ENCODE measurements at regions not wholly inside any gene's neighbourhood (a gene's known extent, or its start where the extent isn't known, plus 50 kb on each side); places are given as distances from the start of the nearest gene placed in this dataset.

- Histone ChIP-seq H3K79me2 (ENCODE audit: insufficient read depth) (no peaks in the 10 kb centered on the region), H3K4me3 (ENCODE audit: low read depth in 2 of 2, low read length in 1 of 2) (no peak overlapping the region), H3K27me3 (ENCODE audit: insufficient read depth) (no peaks in the 10 kb centered on the region), H3K36me3 (replicated peaks in 1 of 2; ENCODE audit: control insufficient read depth in 1 of 2, insufficient read depth in 2 of 2, low read length in 1 of 2) (no peaks in the 10 kb centered on the region), H3K4me2 (no peak overlapping the region), H3K27ac (ENCODE audit: low read depth in 2 of 2, low read length in 1 of 2) (no peak overlapping the region), H3K9me2 (no peaks in the 10 kb centered on the region), H3F3A (replicated peaks; ENCODE audit: insufficient read depth) (no peaks in the 10 kb centered on the region), H3K9ac (no peak overlapping the region), H2AFZ (ENCODE audit: low read depth) (no peak overlapping the region), H3K9me3 (no peaks in the 10 kb centered on the region), H3K4me1 (ENCODE audit: control insufficient read depth in 1 of 2, insufficient read depth in 2 of 2, low read depth in 1 of 2, low read length in 1 of 2) (no peaks in the 10 kb centered on the region), H4K20me1 (ENCODE audit: insufficient read depth) (no peaks in the 10 kb centered on the region)
- ChIA-PET POLR2A (no interaction called here), CTCF (no interaction called here)
- no peak for DNase-seq
- TF ChIP-seq USF2 (IDR thresholded peaks at IDR 0.05; ENCODE audit: borderline replicate concordance, low read depth, low read length) (no peak), EZH2phosphoT487 (IDR thresholded peaks at IDR 0.05; ENCODE audit: borderline replicate concordance, low read depth) (no peak), SIN3A (IDR thresholded peaks at IDR 0.05; ENCODE audit: borderline replicate concordance, low read depth, low read length) (no peak), TAF1 (IDR thresholded peaks at IDR 0.05; ENCODE audit: borderline replicate concordance, low read depth, low read length) (no peak), CHD2 (IDR thresholded peaks at IDR 0.05; ENCODE audit: low read length, partially characterized antibody) (no peak), RAD21 (IDR thresholded peaks at IDR 0.05; ENCODE audit: low read length) (no peak), POLR2AphosphoS5 (IDR thresholded peaks at IDR 0.05; ENCODE audit: low read depth, low read length) (no peak), RXRA (IDR thresholded peaks at IDR 0.05; ENCODE audit: borderline replicate concordance, low read depth) (no peak), FOXM1 (IDR thresholded peaks at IDR 0.05; ENCODE audit: low read depth) (no peak), TCF12 (IDR thresholded peaks at IDR 0.05) (no peak), RCOR1 (IDR thresholded peaks at IDR 0.05; ENCODE audit: low read length) (no peak)
- TF ChIP-seq, protein P1, sequence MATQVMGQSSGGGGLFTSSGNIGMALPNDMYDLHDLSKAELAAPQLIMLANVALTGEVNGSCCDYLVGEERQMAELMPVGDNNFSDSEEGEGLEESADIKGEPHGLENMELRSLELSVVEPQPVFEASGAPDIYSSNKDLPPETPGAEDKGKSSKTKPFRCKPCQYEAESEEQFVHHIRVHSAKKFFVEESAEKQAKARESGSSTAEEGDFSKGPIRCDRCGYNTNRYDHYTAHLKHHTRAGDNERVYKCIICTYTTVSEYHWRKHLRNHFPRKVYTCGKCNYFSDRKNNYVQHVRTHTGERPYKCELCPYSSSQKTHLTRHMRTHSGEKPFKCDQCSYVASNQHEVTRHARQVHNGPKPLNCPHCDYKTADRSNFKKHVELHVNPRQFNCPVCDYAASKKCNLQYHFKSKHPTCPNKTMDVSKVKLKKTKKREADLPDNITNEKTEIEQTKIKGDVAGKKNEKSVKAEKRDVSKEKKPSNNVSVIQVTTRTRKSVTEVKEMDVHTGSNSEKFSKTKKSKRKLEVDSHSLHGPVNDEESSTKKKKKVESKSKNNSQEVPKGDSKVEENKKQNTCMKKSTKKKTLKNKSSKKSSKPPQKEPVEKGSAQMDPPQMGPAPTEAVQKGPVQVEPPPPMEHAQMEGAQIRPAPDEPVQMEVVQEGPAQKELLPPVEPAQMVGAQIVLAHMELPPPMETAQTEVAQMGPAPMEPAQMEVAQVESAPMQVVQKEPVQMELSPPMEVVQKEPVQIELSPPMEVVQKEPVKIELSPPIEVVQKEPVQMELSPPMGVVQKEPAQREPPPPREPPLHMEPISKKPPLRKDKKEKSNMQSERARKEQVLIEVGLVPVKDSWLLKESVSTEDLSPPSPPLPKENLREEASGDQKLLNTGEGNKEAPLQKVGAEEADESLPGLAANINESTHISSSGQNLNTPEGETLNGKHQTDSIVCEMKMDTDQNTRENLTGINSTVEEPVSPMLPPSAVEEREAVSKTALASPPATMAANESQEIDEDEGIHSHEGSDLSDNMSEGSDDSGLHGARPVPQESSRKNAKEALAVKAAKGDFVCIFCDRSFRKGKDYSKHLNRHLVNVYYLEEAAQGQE (IDR thresholded peaks at IDR 0.05; ENCODE audit: low read depth, low read length), result no peak
- TF ChIP-seq, protein P2, sequence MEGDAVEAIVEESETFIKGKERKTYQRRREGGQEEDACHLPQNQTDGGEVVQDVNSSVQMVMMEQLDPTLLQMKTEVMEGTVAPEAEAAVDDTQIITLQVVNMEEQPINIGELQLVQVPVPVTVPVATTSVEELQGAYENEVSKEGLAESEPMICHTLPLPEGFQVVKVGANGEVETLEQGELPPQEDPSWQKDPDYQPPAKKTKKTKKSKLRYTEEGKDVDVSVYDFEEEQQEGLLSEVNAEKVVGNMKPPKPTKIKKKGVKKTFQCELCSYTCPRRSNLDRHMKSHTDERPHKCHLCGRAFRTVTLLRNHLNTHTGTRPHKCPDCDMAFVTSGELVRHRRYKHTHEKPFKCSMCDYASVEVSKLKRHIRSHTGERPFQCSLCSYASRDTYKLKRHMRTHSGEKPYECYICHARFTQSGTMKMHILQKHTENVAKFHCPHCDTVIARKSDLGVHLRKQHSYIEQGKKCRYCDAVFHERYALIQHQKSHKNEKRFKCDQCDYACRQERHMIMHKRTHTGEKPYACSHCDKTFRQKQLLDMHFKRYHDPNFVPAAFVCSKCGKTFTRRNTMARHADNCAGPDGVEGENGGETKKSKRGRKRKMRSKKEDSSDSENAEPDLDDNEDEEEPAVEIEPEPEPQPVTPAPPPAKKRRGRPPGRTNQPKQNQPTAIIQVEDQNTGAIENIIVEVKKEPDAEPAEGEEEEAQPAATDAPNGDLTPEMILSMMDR (IDR thresholded peaks at IDR 0.05), result no peak
- WGBS (ENCODE audit: low lambda C conversion rate), result 24% methylated on average over 3 of the region's 5 CpGs
Observed at GRCh38 chr11:39965701-39966100, 1493.8 kb downstream of the LRRC4C start.

All from SK-N-SH (cell line).